IMR-90 (cell line): ENCODE measurements at regions not wholly inside any gene's neighbourhood (a gene's known extent, or its start where the extent isn't known, plus 50 kb on each side); places are given as distances from the start of the nearest gene placed in this dataset.

Experiments used
- ATAC-seq: fragments of 200-7000 bp; cut with Tn5 transposase; 2 replicates; pipeline ENCODE4 v1.9.1; 2020; ENCODE audit warnings: low read depth, mild to moderate bottlenecking, moderate library complexity
- BruUV-seq: library from RNA; stranded (reverse); fragments of 400-500 nt; replicated peaks from 2 replicates; lab custom pipeline; 2021; lab: Mats Ljungman, UMichigan
- CTCF ChIA-PET: fragments of 300-600 bp; formaldehyde crosslinking; extraction: SDS; loops from one replicate; lab custom pipeline; 2021; ENCODE audit warnings: antibody characterized with exemption; lab: Yijun Ruan, JAX
- POLR2A ChIA-PET: fragments of 300-600 bp; sonication (Branson Sonifier 250); formaldehyde crosslinking; loops from one replicate; lab custom pipeline; 2022; ENCODE audit warnings: antibody characterized with exemption; ENCODE audit not compliant: unreplicated experiment; lab: Charles Lee
- DNase-seq: peaks from one replicate; pipeline ENCODE4 v3.0.0; 2013
- H2AFZ ChIP-seq: replicated peaks from 2 replicates; pipeline ENCODE3; 2013; ENCODE audit warnings: low read length, mild to moderate bottlenecking; ENCODE audit not compliant: poor library complexity
- H2AK5ac ChIP-seq: 2 replicates; pipeline ENCODE4 v1.6.1; 2013; ENCODE audit warnings: low read depth, low read length, inconsistent platforms
- H2AK9ac ChIP-seq: replicated peaks from 2 replicates; pipeline ENCODE3; 2013; ENCODE audit warnings: mild to moderate bottlenecking, low read depth, low read length, moderate library complexity; ENCODE audit not compliant: poor library complexity
- H2BK120ac ChIP-seq: 2 replicates; pipeline ENCODE4 v1.6.1; 2013; ENCODE audit warnings: low read depth, low read length, inconsistent platforms
- H2BK15ac ChIP-seq: 3 replicates; pipeline ENCODE4 v1.6.1; 2013; ENCODE audit warnings: low read depth, low read length, inconsistent platforms
- H2BK20ac ChIP-seq: 2 replicates; pipeline ENCODE4 v1.6.1; 2013; ENCODE audit warnings: low read depth, mild to moderate bottlenecking, inconsistent platforms, low read length, moderate library complexity
- H2BK5ac ChIP-seq: 2 replicates; pipeline ENCODE4 v1.6.1; 2013; ENCODE audit warnings: mild to moderate bottlenecking, low read depth, low read length, inconsistent platforms; ENCODE audit not compliant: poor library complexity, severe bottlenecking
- H3K14ac ChIP-seq: replicated peaks from 2 replicates; pipeline ENCODE4 v1.6.1; 2013; ENCODE audit warnings: low read depth, low read length, inconsistent platforms
- H3K18ac ChIP-seq: 2 replicates; pipeline ENCODE4 v1.6.1; 2013; ENCODE audit warnings: low read depth, low read length, control low read depth
- H3K23ac ChIP-seq: 2 replicates; pipeline ENCODE4 v1.6.1; 2013; ENCODE audit warnings: low read depth, low read length, inconsistent platforms
- H3K27ac ChIP-seq: 2 replicates; pipeline ENCODE4 v1.5.1; 2013; ENCODE audit warnings: mild to moderate bottlenecking, control low read depth, low read length; ENCODE audit not compliant: insufficient read depth
- H3K27me3 ChIP-seq: 2 replicates; pipeline ENCODE4 v1.6.1; 2013; ENCODE audit warnings: low read length; ENCODE audit not compliant: control insufficient read depth, insufficient read depth
- H3K36me3 ChIP-seq: 2 replicates; pipeline ENCODE4 v1.6.1; 2013; ENCODE audit warnings: low read length, mixed read lengths; ENCODE audit not compliant: control insufficient read depth, insufficient read depth
- H3K4ac ChIP-seq: 2 replicates; pipeline ENCODE4 v1.6.1; 2013; ENCODE audit warnings: low read depth, low read length, inconsistent platforms
- H3K4me1 ChIP-seq: 2 replicates; pipeline ENCODE4 v1.6.1; 2013; ENCODE audit warnings: low read length, mixed read lengths; ENCODE audit not compliant: control insufficient read depth, insufficient read depth
- H3K4me2 ChIP-seq: 2 replicates; pipeline ENCODE4 v1.6.1; 2013; ENCODE audit warnings: low read depth, mild to moderate bottlenecking, control low read depth, low read length, moderate library complexity
- H3K4me3 ChIP-seq: 2 replicates; pipeline ENCODE4 v1.5.1; 2013; ENCODE audit warnings: low read depth, mild to moderate bottlenecking, control low read depth, low read length, moderate library complexity; ENCODE audit not compliant: insufficient read depth
- H3K56ac ChIP-seq: 2 replicates; pipeline ENCODE4 v1.6.1; 2013; ENCODE audit warnings: low read length, inconsistent platforms; ENCODE audit not compliant: insufficient read depth; ENCODE audit errors: extremely low read depth
- H3K79me1 ChIP-seq, 2 experiments: 2 replicates each; pipeline ENCODE4 v1.6.1; 2013; ENCODE audit warnings: low read length in 2 of 2, inconsistent platforms in 1 of 2, low read depth in 1 of 2
- H3K9ac ChIP-seq: 2 replicates; pipeline ENCODE4 v1.6.1; 2013; ENCODE audit warnings: low read depth, low read length, control low read depth
- H3K9me1 ChIP-seq: 2 replicates; pipeline ENCODE4 v1.6.1; 2013; ENCODE audit warnings: low read length, inconsistent platforms; ENCODE audit not compliant: insufficient read depth
- H3K9me3 ChIP-seq: 2 replicates; pipeline ENCODE4 v1.6.1; 2013; ENCODE audit warnings: low read length; ENCODE audit not compliant: control insufficient read depth, insufficient read depth
- H4K20me1 ChIP-seq: 2 replicates; pipeline ENCODE4 v1.6.1; 2013; ENCODE audit warnings: low read length, inconsistent platforms; ENCODE audit not compliant: insufficient read depth
- H4K5ac ChIP-seq: 2 replicates; pipeline ENCODE4 v1.6.1; 2013; ENCODE audit warnings: mild to moderate bottlenecking, low read depth, low read length, control low read depth
- H4K8ac ChIP-seq, 2 experiments: 2 replicates each; pipeline ENCODE4 v1.6.1; 2013; ENCODE audit warnings: low read depth in 2 of 2, low read length in 2 of 2, control low read depth in 1 of 2, inconsistent platforms in 1 of 2
- H4K91ac ChIP-seq: 2 replicates; pipeline ENCODE4 v1.6.1; 2013; ENCODE audit warnings: low read depth, low read length, inconsistent platforms; ENCODE audit not compliant: insufficient read depth
- BHLHE40 ChIP-seq: fragments of 150-350 bp; IDR thresholded peaks from 2 replicates; pipeline ENCODE4 v1.6.1; 2016; ENCODE audit warnings: mild to moderate bottlenecking, low read depth, low read length
- ELK1 ChIP-seq: fragments of 150-350 bp; IDR thresholded peaks from 2 replicates; pipeline ENCODE4 v1.6.1; 2016; ENCODE audit warnings: low read depth, mild to moderate bottlenecking, low read length, moderate library complexity, borderline replicate concordance
- MXI1 ChIP-seq: IDR thresholded peaks from 2 replicates; pipeline ENCODE4 v1.6.1; 2012; ENCODE audit warnings: low read depth, mild to moderate bottlenecking, low read length, moderate library complexity, borderline replicate concordance
- RAD21 ChIP-seq: IDR thresholded peaks from 2 replicates; pipeline ENCODE4 v1.6.1; 2012; ENCODE audit warnings: low read length, improper control_type of control experiment
- RFX5 ChIP-seq: IDR thresholded peaks from 2 replicates; pipeline ENCODE4 v1.8.0; 2012; ENCODE audit warnings: low read depth, mild to moderate bottlenecking, low read length, moderate library complexity
- USF2 ChIP-seq: fragments of 150-350 bp; IDR thresholded peaks from 2 replicates; pipeline ENCODE4 v1.6.1; 2017; ENCODE audit warnings: mild to moderate bottlenecking, antibody characterized with exemption, low read length, low read depth
- WGBS, 2 experiments: methylation state at CpG; one replicate each; pipeline versions ENCODE4 v1.1.5 to v1.1.7; 2013; ENCODE audit warnings: missing lambda C conversion rate in 2 of 2; ENCODE audit not compliant: insufficient read length in 1 of 2; ENCODE audit errors: extremely low coverage in 2 of 2; 5-methylcytosine and 5-hydroxymethylcytosine counted together
- dilution Hi-C: fragments of 300-500 bp; cut with HindIII; formaldehyde crosslinking; loops from one replicate; pipeline ENCODE4 v1.14.3; 2018; ENCODE audit warnings: low sequenced_read_pairs; ENCODE audit not compliant: unreplicated experiment
- in situ Hi-C: fragments of 300-500 bp; cut with MboI; formaldehyde crosslinking; loops from 3 replicates; pipeline ENCODE4 v1.14.3; 2019; ENCODE audit warnings: low sequenced_read_pairs, inconsistent platforms, mixed read lengths
- intact Hi-C: fragments of 100-400 bp; cut with micrococcal nuclease; formaldehyde crosslinking; loops from 2 replicates; pipeline ENCODE4 v1.10.0; 2022

- CTCF ChIA-PET, result interaction anchor here (0.5 to 1.2 kb wide), 2 partner anchors 66 to 368 kb away, joined by 4 read pairs; no protein-coding TSS in a partner anchor
- intact Hi-C loops, result no loop called here
- dilution Hi-C loops, result no loop called here
Observed at GRCh38 chr11:59271811-59272327, 59.1 kb upstream of the MPEG1 start.

More at GRCh38 chr11:59271811-59272327, 59.1 kb upstream of the MPEG1 start:
- H4K5ac ChIP-seq, result no peak overlapping the region
- H4K91ac ChIP-seq, result no peak overlapping the region
- TF ChIP-seq RFX5 (no peak), USF2 (no peak), ELK1 (no peak), MXI1 (no peak), BHLHE40 (no peak), RAD21 (no peak)
- peaks cover 19% of the 10 kb centered on the region for H3K27me3 ChIP-seq
- no peak overlapping the region for H3K9ac ChIP-seq
- POLR2A ChIA-PET, result no interaction called here
- H3K4me1 ChIP-seq, result no peaks in the 10 kb centered on the region
- no peak overlapping the region for H2AFZ ChIP-seq
- H3K18ac ChIP-seq, result no peak overlapping the region
- H3K27ac ChIP-seq, result no peak overlapping the region
- ATAC-seq, result no peak
- no peak for DNase-seq
- H3K9me3 ChIP-seq, result no peaks in the 10 kb centered on the region
- in situ Hi-C loops, result no loop called here
- no peak overlapping the region for H2BK5ac ChIP-seq
- no peak overlapping the region for H2AK9ac ChIP-seq
- H3K14ac ChIP-seq, result no peak overlapping the region
- H3K4ac ChIP-seq, result no peak overlapping the region
- BruUV-seq, result no TSS peak
- no peak overlapping the region for H2AK5ac ChIP-seq
- H3K36me3 ChIP-seq, result no peaks in the 10 kb centered on the region
- no peak overlapping the region for H2BK20ac ChIP-seq
- H3K23ac ChIP-seq, result no peak overlapping the region
- no peaks in the 10 kb centered on the region for H3K79me1 ChIP-seq
- no peaks in the 10 kb centered on the region for H3K9me1 ChIP-seq
- no peak overlapping the region for H3K4me2 ChIP-seq
- H2BK15ac ChIP-seq, result no peak overlapping the region
- no CpG with 5 or more reads among the region's 4 CpGs for WGBS, 2 experiments
- H3K4me3 ChIP-seq, result no peak overlapping the region
- H2BK120ac ChIP-seq, result no peak overlapping the region
- H4K20me1 ChIP-seq, result no peaks in the 10 kb centered on the region
- H3K56ac ChIP-seq, result no peak overlapping the region
- no peak overlapping the region for H4K8ac ChIP-seq
